ENCODE measurements at regions not wholly inside any gene's neighbourhood (a gene's known extent, or its start where the extent isn't known, plus 50 kb on each side); places are given as distances from the start of the nearest gene placed in this dataset.

GRCh38 chr12:113521708-113522107, 50.0 kb upstream of the LHX5 start:
- no peak overlapping the region for H3K4me3 Mint-ChIP-seq
- peaks cover 12% of the 10 kb centered on the region for H3K27me3 ChIP-seq (ENCODE audit: insufficient read depth, low read length, poor library complexity, severe bottlenecking)
- no peak for DNase-seq

More at GRCh38 chr12:113521708-113522107, 50.0 kb upstream of the LHX5 start:
- ChIA-PET POLR2A (no interaction called here), CTCF (no interaction called here)
- H3K4me1 ChIP-seq (ENCODE audit: insufficient read depth, low read length): no peaks in the 10 kb centered on the region
- H3K36me3 ChIP-seq (ENCODE audit: insufficient read depth, low read length): no peaks in the 10 kb centered on the region
- Mint-ChIP-seq H3K36me3 (no peaks in the 10 kb centered on the region), H3K4me1 (peaks cover 0 to 3% (median 0%) of the 10 kb centered on the region in 3 donors), H3K27ac (no peak overlapping the region), H3K9me3 (no peaks in the 10 kb centered on the region), H3K27me3 (peaks cover 49 to 74% of the 10 kb centered on the region in 2 donors)
- H3K9me3 ChIP-seq (ENCODE audit: low read length): no peaks in the 10 kb centered on the region
- no peak overlapping the region for H3K4me3 ChIP-seq (ENCODE audit: low read length)
- H3K27ac ChIP-seq (ENCODE audit: low read depth, low read length): no peak overlapping the region

All from CD8-positive, alpha-beta memory T cell (primary cell).